22Rv1 (cell line): ENCODE measurements at regions not wholly inside any gene's neighbourhood (a gene's known extent, or its start where the extent isn't known, plus 50 kb on each side); places are given as distances from the start of the nearest gene placed in this dataset.

Experiments used
- ZFX ChIP-seq: fragments of 450-650 bp; IDR thresholded peaks from 2 replicates; pipeline ENCODE4 v1.6.1; 2017; ENCODE audit warnings: antibody characterized with exemption, borderline replicate concordance
- TF ChIP-seq, protein P1 (sequence below): fragments of 450-650 bp; IDR thresholded peaks from 2 replicates; pipeline ENCODE4 v1.5.1; 2017; ENCODE audit warnings: mild to moderate bottlenecking

GRCh38 chr13:88622362-88622973 is 951.3 kb downstream of the SLITRK5 start:
- TF ChIP-seq, protein P1, sequence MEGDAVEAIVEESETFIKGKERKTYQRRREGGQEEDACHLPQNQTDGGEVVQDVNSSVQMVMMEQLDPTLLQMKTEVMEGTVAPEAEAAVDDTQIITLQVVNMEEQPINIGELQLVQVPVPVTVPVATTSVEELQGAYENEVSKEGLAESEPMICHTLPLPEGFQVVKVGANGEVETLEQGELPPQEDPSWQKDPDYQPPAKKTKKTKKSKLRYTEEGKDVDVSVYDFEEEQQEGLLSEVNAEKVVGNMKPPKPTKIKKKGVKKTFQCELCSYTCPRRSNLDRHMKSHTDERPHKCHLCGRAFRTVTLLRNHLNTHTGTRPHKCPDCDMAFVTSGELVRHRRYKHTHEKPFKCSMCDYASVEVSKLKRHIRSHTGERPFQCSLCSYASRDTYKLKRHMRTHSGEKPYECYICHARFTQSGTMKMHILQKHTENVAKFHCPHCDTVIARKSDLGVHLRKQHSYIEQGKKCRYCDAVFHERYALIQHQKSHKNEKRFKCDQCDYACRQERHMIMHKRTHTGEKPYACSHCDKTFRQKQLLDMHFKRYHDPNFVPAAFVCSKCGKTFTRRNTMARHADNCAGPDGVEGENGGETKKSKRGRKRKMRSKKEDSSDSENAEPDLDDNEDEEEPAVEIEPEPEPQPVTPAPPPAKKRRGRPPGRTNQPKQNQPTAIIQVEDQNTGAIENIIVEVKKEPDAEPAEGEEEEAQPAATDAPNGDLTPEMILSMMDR = no peak
- no peak for TF ChIP-seq ZFX
